ENCODE measurements at regions not wholly inside any gene's neighbourhood (a gene's known extent, or its start where the extent isn't known, plus 50 kb on each side); places are given as distances from the start of the nearest gene placed in this dataset.

GRCh38 chr4:101669138-101669831, 121.2 kb upstream of the BANK1 start:
- Histone ChIP-seq H3K36me3 (replicated peaks in 1 of 2; ENCODE audit: control insufficient read depth in 1 of 2, insufficient read depth in 2 of 2, low read length in 2 of 2) (no peaks in the 10 kb centered on the region), H3K4me2 (ENCODE audit: low read depth, low read length) (no peak overlapping the region), H3K4me3 (replicated peaks in 1 of 3; ENCODE audit: insufficient read depth in 1 of 3, low read depth in 2 of 3, low read length in 3 of 3) (no peak overlapping the region), H3K9me3 (ENCODE audit: low read length) (no peaks in the 10 kb centered on the region), H3K27me3 (ENCODE audit: control insufficient read depth in 1 of 2, insufficient read depth in 2 of 2, low read length in 2 of 2) (no peaks in the 10 kb centered on the region), H3K9ac (ENCODE audit: insufficient read depth, low read depth, low read length) (no peak overlapping the region), H3K79me2 (ENCODE audit: insufficient read depth, low read length) (no peaks in the 10 kb centered on the region), H2AFZ (ENCODE audit: low read length) (no peak overlapping the region), H3K27ac (ENCODE audit: extremely low read length, insufficient read depth, low read length) (no peak overlapping the region), H3K4me1 (ENCODE audit: insufficient read depth, low read length) (no peaks in the 10 kb centered on the region), H4K20me1 (ENCODE audit: insufficient read depth, low read length) (no peaks in the 10 kb centered on the region)
- ATAC-seq (no peak), DNase-seq (ENCODE audit: low spot score) (no peak), FAIRE-seq (no peak)
- 3% methylated on average over 3 of the region's 3 CpGs for WGBS (ENCODE audit: low lambda C conversion rate)
- TF ChIP-seq ZNF235 (CRISPR knock-in tag; IDR thresholded peaks at IDR 0.05; ENCODE audit: borderline replicate concordance): no peak
- no peak for TF ChIP-seq ZBTB14 (CRISPR knock-in tag; IDR thresholded peaks at IDR 0.05)
- no peak for TF ChIP-seq HNRNPH1 (optimal IDR thresholded peaks at IDR 0.05; ENCODE audit: low read depth, low read length)
- TF ChIP-seq GLMP (CRISPR knock-in tag; IDR thresholded peaks at IDR 0.05; ENCODE audit: borderline replicate concordance): no peak
- no peak for TF ChIP-seq ZFP36L2 (CRISPR knock-in tag; IDR thresholded peaks at IDR 0.05)
- TF ChIP-seq ZNF589 (CRISPR knock-in tag; conservative IDR thresholded peaks at IDR 0.05): no peak
- TF ChIP-seq RAD21 (CRISPR knock-in tag; IDR thresholded peaks at IDR 0.05): no peak
- no peak for TF ChIP-seq CSRNP2 (CRISPR knock-in tag; conservative IDR thresholded peaks at IDR 0.05; ENCODE audit: low read depth)
- no peak for TF ChIP-seq SNAPC2 (CRISPR knock-in tag; IDR thresholded peaks at IDR 0.05)
- TF ChIP-seq PHF20 (CRISPR knock-in tag; IDR thresholded peaks at IDR 0.05): no peak
- TF ChIP-seq MYC (CRISPR knock-in tag; IDR thresholded peaks at IDR 0.05; ENCODE audit: borderline replicate concordance): no peak
- TF ChIP-seq REPIN1 (CRISPR knock-in tag; IDR thresholded peaks at IDR 0.05; ENCODE audit: borderline replicate concordance, low read depth): no peak
- no peak for TF ChIP-seq ZMYM2 (CRISPR knock-in tag; IDR thresholded peaks at IDR 0.05)
- no peak for TF ChIP-seq ZNF614 (CRISPR knock-in tag; IDR thresholded peaks at IDR 0.05; ENCODE audit: borderline replicate concordance)
- no peak for TF ChIP-seq NFE2L2 (IDR thresholded peaks at IDR 0.05; ENCODE audit: low read length)
- no peak for TF ChIP-seq THAP9 (CRISPR knock-in tag; IDR thresholded peaks at IDR 0.05; ENCODE audit: borderline replicate concordance)
- no peak for TF ChIP-seq POLR2AphosphoS2 (IDR thresholded peaks at IDR 0.05; ENCODE audit: low read depth, low read length)
- no peak for TF ChIP-seq ZNF598 (CRISPR knock-in tag; IDR thresholded peaks at IDR 0.05; ENCODE audit: borderline replicate concordance)
- BruUV-seq (replicated peaks): no TSS peak
- intact Hi-C loops (cut with micrococcal nuclease; ENCODE audit: unreplicated experiment) (no loop called here), in situ Hi-C loops (cut with HindIII; ENCODE audit: extremely low pct_ligation_motif_present, low pct_unique_long_range_greater_than_20kb) (no loop called here)
- POLR2A ChIA-PET: no interaction called here
- CTCF ChIA-PET (ENCODE audit: low intra/inter-chr PET ratio, low total read pairs): no interaction called here
